GM18867 (cell line): ENCODE measurements at regions not wholly inside any gene's neighbourhood (a gene's known extent, or its start where the extent isn't known, plus 50 kb on each side); places are given as distances from the start of the nearest gene placed in this dataset.

Experiments
- ATAC-seq: cut with Tn5 transposase; IDR thresholded peaks from one replicate; pipeline ENCODE4 v1.9.1; 2021; ENCODE audit warnings: mild to moderate bottlenecking, moderate library complexity; ENCODE audit not compliant: unreplicated experiment

DNA sequence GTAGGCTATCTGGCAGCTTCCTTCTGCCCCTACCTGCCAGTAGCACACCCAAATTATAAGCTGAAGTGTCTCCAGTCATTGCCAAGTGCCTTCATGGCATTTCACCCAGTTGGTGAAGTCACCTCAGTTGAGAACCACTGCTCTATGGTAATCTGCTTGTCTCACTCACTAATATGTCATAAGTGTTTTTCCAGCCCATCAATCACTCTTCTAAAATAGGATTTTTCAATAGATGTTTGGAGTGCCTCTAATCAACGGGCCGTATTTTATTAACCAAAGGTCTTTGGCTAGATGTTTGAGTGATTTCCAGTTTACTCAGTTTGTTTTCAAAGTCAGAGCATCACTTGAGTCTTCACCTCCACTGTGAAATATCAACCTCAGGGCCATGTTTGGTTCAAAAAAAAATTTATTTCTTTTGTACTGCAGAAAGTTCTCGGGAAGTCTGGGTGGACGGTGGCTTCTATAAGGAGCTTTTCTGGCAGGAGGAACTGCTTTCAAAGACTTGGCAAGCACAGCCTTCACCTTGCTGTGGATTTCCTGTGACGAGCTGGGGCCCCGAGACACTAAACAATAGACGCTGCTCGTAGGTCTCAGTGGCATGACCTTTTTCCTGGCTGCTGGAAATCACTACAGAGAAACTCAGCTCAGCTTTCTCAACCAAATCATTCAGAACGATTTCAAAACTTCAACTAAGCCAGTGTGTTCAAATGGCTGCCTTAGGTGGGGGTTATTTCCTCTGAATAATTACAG is 95.2 kb upstream of the FOXF1 start:
- ATAC-seq = no peak

DNA sequence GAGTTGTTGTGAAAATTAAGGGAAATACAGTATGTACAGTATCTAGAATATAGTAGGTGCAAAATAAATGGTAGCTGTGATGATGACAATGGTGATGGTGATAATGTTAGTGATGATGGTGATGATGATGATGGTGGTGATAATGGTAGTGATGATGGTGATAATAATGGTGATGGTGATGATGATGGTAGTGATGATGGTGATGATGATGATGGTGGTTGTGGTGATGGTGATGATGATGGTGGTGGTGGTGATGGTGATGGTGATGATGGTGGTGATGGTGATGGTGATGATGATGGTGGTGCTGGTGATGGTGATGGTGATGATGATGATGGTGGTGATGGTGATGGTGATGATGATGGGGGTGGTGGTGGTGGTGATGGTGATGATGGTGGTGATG is 91.3 kb upstream of the FOXF1 start:
- no peak for ATAC-seq

DNA sequence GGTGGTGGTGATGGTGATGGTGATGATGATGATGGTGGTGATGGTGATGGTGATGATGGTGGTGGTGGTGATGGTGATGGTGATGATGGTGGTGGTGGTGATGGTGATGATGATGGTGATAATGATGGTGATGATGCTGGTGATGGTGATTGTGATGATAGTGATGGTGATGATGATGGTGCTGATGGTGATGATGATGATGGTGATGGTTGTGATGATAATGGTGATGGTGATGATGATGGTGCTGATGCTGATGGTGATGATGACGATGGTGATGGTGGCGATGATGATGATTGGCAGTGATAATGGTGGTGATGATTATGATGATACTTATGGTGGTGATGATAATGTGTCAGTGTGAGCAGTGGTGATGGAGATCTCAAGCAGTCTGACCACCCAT is 90.8 kb upstream of the FOXF1 start:
- no peak for ATAC-seq

DNA sequence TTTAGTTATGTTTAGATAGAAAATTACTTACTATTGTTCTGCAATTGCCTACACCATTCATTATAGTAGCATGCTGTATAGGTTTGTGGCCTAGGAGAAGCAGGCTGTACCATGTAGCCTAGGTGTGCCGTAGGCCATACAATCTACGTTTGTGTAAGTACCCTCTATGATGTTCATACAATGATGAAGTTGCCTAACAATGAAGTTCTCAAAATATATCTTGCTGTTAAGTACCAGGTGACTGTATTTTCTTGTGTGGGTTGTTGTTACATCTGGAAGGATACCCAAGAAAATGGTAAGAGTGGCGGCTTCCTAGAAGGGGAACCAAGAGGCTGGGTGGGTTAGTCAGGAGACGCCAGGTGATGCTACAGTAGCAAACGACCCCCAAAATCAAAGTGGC is 88.3 kb upstream of the FOXF1 start:
- ATAC-seq = no peak

GRCh38 chr16:86424398-86424797 is 85.9 kb upstream of the FOXF1 start:
- no peak for ATAC-seq

DNA sequence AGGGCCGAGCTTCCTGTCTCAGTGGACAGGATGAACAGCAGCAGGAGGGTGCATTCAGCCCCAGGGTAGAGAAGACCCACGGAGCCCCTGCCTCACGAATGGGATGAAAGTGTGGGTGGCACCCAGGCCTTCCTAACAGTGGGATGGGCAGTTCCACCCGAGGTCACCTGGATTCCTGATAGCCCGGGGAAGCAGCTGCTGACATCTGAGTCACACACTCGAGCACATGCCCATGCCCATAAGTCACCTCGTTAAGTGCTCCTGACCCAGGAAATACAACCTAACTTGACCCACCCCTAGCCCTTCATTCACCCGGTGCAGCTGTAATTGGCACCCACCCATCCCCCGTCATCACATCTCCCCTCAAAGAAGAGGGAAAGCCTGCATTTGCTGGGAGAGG is 85.3 kb upstream of the FOXF1 start:
- no peak for ATAC-seq

GRCh38 chr16:86426063-86426642 is 84.2 kb upstream of the FOXF1 start:
- no peak for ATAC-seq

GRCh38 chr16:86427433-86427851 is 82.9 kb upstream of the FOXF1 start:
- ATAC-seq = no peak

DNA sequence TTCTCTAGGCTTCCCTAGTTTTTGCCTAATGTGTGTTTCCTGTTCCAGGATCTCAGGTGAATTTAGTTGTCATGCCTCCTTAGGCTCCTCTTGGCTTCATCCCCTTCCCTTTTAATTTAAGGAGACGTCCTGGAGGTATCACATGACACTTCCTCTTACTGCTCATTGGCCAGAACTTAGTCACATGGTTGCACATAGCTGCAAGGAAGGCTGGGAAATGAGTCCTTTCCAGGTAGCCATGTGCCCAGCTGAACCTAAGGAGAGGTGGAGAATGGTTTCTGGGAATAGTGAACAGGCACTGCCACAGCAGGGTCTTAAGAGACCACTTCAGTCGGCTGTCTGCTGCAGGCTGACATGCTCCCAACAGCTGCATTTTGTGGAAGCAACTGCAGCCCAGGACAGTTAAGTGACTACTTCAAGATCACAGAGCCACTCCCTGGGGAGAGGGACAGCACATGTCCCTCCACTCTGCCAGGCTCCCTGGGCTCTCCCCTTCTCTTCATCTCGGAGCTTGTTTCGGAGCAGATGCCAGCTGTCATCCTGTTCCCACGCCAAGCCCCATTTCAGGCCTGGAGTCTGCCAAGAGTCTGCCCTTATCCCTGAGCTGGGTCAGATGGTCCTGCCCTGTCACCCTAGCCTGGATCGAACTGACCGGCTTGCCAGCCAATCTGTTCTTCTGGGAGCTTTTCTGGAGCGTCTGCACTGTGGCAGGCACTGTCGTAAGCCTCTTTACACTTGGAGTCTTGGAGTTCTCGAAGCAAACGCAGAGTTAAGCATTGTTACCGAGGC is 81.4 kb upstream of the FOXF1 start:
- no peak for ATAC-seq

DNA sequence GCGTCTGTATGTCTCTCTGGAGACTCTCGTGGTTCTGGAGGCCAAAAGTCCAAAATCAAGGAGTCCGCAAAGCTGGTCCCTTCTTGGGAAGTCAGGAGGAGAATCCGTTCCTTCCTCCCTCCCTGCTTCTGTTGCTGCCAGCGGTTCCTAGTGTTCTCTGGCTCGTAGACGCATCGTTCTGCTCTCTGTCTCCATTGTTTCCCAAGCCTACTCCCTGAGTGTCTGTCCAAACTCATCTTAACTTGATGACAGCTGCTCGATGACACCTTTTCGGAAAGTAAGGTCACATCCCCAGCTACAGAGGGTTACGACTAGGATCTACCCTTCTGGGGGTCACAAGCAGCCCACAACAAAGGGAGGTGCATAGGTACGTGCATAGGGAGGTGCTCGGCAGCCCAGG is 80.7 kb upstream of the FOXF1 start:
- ATAC-seq = no peak

- no peak for ATAC-seq
These were observed 79.5 kb upstream of the FOXF1 start for GRCh38 chr16:86430814-86431213.

- ATAC-seq = no peak
These were observed 78.8 kb upstream of the FOXF1 start for GRCh38 chr16:86431540-86431939.

DNA sequence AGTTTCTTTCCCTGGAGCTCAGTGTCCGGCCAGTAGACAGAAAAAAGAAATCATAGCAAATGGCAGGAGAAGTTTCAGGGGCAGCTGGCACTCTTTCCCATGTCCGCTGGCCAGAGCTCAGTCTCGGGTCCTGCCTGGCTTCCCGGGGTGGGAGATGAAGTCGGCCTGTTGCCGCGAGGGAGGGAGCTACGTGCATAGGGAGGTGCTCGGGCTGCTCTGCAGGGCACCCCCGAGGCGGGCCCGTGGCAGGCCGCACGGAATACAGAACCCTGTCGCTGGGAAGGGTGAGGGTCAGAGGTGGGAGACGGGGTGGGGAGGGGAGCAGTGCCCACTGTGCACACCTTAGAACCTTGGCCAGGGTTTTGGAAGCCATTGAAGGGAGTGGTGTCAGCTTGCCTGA is 78.3 kb upstream of the FOXF1 start:
- no peak for ATAC-seq

GRCh38 chr16:86432691-86433090 is 77.6 kb upstream of the FOXF1 start:
- no peak for ATAC-seq

DNA sequence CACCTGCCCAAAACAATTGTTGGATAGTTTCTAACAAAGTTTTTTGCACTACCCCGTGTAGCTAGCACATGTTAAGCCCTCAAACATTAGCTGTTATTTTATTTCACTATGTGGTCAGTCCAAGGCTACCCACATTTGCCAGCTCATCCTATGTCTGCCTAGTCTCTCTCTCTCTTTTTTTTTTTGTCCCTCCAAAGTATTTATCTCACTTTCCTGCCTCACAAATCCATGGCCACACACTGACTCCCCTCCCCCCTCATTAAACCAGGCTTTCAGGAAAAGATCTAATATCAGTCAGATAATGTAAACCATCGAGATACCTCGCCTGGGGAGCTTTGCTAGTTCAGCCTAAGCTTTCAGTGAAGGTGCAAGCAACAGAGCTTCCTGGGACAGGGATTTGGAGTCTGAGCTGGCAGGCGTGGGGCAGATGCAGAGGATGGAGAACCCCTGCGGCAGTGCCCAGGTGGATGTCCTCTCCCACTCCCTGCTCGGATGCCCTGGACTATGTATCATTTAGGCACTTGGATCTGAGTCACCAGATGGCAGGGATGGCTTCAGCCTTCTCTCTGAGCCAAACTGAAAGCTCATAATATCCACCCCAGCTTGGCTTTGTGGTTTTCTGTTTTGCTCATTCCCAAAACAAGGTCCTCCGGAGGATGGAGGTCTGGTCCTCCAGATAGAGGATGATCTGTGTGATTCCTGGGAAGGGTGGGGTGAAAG is 73.7 kb upstream of the FOXF1 start:
- no peak for ATAC-seq

GRCh38 chr16:86437348-86437747 is 73.0 kb upstream of the FOXF1 start:
- ATAC-seq = no peak

DNA sequence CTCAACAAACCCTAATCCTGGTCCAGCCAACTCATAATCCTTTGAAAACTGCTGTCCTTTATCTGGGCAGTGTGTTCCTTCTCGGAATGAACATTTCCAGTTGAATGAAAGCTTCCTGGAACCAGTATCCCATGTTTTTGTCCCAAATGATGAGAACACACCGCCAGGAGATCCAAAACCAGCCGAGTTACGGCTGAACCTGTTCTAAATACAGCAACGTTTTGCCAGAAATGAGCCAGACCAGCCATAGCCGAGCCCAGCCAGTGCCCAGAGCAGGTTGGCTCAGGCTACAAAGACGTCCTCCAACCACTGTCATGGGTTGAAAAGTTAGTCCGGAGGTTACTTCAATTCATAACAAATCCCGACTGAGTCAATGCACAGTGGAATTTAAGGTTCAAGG is 67.6 kb upstream of the FOXF1 start:
- no peak for ATAC-seq

- no peak for ATAC-seq
These were observed 66.7 kb upstream of the FOXF1 start for GRCh38 chr16:86443508-86444147.

DNA sequence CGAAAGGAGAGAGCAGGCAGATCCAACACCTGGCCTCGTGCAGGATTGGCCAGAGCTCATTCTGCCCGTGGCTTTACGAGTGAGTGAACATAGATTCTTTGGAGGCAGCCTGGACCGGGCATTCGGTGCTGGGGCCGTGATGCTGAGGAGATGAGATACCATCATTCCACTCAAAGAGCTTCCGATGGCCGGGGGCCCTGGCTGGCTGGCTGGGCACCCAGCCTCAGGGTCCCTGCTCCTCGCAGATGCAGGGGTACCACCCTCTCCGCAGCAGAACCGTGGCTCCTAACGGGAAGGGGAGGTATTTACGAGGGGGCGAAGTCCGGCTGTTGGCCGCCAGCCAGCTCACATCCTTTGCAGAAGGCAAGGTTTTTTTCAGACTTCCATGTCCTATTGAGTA is 66.1 kb upstream of the FOXF1 start:
- no peak for ATAC-seq

DNA sequence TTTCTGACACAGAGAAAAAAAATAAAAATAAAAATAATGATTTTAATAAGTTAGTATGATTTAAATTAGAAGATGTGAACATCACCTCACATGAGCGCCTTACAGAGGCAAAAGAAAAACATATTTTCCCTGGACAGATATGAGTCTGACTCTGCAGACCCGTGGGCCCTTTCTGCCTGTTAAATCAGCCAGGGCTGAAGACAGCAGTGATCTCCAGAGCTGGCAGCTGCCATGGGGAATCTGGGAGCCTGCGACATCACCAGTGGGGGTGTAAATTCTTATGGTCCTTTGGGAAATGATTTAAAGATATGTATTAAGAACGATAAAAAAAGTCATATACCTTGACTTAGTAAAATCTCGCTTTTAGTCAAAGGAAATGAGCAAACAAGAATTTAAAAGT is 65.7 kb upstream of the FOXF1 start:
- no peak for ATAC-seq

- no peak for ATAC-seq
These were observed 64.0 kb upstream of the FOXF1 start for GRCh38 chr16:86446279-86446678.
